Sigmoid colon (tissue), 4 donors: ENCODE measurements at regions not wholly inside any gene's neighbourhood (a gene's known extent, or its start where the extent isn't known, plus 50 kb on each side); places are given as distances from the start of the nearest gene placed in this dataset.

Experiments used
- EP300 ChIP-seq, 4 donors: sonication (generic); formaldehyde crosslinking; IDR thresholded peaks; one replicate each; pipeline ENCODE4 v1.6.1; 2017; ENCODE audit warnings: antibody characterized with exemption in 4 of 4
- POLR2A ChIP-seq, 2 donors: fragments of 450-650 bp; IDR thresholded peaks; one replicate each; pipeline ENCODE4 v1.6.1; 2016; ENCODE audit warnings: antibody characterized with exemption in 2 of 2, mild to moderate bottlenecking in 2 of 2, moderate library complexity in 2 of 2
- TF ChIP-seq, protein P1 (sequence below), 4 experiments: fragments of 450-650 bp in 3 of 4; fragments of 200-600 bp in 1 of 4; IDR thresholded peaks; one replicate each; pipeline ENCODE4 v1.5.1; 2016 to 2019; ENCODE audit warnings: antibody characterized with exemption in 4 of 4, mild to moderate bottlenecking in 3 of 4, moderate library complexity in 2 of 4

DNA sequence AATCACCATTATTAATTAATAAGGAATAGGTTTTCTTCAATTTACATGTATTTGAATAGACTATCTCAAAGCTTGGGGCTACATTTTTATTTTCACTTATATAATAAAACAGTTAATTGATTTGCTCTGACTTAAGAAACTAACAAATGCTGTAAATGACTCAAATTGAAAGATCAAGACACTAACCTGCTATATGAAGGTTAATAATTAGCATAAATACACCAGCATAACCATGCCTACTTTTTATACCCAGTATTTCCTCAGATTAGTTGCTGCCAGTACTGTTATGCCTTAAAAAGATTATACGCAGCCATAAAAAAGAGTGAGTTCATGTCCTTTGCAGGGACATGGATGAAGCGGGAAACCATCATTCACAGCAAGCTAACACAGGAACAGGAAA, 1545.1 kb downstream of the AMY1C start:
- TF ChIP-seq, protein P1, sequence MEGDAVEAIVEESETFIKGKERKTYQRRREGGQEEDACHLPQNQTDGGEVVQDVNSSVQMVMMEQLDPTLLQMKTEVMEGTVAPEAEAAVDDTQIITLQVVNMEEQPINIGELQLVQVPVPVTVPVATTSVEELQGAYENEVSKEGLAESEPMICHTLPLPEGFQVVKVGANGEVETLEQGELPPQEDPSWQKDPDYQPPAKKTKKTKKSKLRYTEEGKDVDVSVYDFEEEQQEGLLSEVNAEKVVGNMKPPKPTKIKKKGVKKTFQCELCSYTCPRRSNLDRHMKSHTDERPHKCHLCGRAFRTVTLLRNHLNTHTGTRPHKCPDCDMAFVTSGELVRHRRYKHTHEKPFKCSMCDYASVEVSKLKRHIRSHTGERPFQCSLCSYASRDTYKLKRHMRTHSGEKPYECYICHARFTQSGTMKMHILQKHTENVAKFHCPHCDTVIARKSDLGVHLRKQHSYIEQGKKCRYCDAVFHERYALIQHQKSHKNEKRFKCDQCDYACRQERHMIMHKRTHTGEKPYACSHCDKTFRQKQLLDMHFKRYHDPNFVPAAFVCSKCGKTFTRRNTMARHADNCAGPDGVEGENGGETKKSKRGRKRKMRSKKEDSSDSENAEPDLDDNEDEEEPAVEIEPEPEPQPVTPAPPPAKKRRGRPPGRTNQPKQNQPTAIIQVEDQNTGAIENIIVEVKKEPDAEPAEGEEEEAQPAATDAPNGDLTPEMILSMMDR (IDR thresholded peaks at IDR 0.05), result no peak
- TF ChIP-seq POLR2A (IDR thresholded peaks at IDR 0.05), result no peak
- no peak for TF ChIP-seq EP300 (IDR thresholded peaks at IDR 0.05)
